Posterior vena cava (tissue), 2 donors: ENCODE measurements at regions not wholly inside any gene's neighbourhood (a gene's known extent, or its start where the extent isn't known, plus 50 kb on each side); places are given as distances from the start of the nearest gene placed in this dataset.

Source experiments
- DNase-seq: peaks from one replicate; pipeline ENCODE4 v3.0.0-alpha.2; 2020; ENCODE audit warnings: low spot score
- intact Hi-C, 2 donors: fragments of 100-400 bp; cut with DNase I; formaldehyde crosslinking; loops; one replicate each; pipeline versions ENCODE4 v1.14.1 to v1.14.2; 2022 to 2023
- donor health status: DM: yes; HTN: yes; CAD: no.
- donor health status: DM: yes; HTN: yes; CAD: no.

DNA sequence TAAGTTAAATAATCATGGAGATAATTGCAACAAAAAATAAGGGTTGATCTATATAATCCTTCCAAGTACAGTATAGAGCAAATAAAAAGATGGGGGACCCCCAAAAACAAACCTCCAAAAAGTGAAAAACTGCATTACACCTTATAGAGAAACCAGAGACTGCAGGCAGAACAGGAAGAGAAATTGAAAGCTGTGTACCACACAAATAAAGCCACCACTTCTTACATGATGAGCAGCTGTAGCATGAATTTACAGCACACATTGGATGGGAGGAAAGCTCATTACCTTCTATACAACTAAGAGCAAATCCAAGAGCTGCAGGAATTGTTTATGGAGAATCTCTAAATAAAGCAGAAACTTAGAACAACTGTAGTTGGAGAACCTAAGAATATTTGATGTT, 152.4 kb upstream of the PDE5A start:
- intact Hi-C loops = no loop called here
- DNase-seq = no peak

DNA sequence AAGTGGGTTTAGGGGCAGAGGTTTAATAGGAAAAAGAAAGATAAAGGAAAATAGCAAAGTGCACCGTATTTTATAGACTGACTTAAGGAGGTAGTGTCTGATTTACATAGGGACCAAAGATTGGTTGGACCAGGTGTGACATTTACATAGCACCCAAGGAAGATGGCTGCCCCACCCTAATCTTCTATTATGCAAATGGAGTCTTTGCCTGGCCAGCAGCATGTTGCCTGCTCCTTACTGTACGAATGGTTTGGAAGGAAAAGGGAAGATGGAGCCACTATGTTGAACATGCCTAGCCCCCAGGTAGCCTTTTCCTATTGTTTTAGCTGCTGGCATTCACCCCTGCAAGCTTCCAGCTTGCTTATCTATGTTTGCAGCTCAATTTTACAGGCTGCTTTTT, 146.2 kb upstream of the PDE5A start:
- DNase-seq = no peak
- intact Hi-C loops = no loop called here

DNA sequence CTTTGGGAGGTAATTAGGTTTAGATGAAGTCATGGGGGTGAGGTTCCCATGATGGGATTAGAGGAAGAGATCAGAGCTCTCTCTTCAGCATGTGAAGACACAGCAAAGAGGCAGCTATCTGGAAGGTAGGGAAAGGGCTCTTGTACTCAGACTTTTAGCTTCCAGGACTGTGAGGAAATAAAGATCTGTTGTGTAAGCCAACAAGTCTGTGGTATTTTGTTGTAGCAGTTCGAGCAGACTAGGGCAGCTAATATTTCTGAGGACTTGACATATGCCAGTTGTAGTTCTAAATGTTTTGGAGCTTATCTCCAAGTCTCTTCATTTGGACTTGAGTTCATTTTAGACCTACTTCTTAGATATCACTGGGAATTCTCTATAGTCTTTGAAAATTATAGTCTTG, 137.3 kb upstream of the PDE5A start:
- intact Hi-C loops = no loop called here
- DNase-seq = no peak

DNA sequence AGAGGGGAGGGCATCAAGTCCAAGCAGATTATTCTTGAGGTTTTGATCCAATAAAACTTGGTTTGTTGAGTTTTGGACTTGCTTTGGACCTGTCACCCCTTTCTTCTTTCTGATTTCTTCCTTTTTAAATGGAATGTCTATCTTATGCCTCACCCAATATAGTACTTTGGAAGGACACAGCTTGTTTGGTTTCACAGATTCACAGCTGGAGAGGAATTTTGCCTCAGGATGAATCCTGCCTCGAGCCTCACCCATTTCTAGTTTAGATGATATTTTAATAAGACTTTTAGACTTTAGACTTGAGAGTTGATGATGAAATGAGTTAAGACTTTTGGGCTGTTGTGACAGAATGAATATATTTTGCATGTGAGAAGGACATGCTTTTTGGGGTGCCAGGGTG, 136.9 kb upstream of the PDE5A start:
- intact Hi-C loops = no loop called here
- no peak for DNase-seq

GRCh38 chr4:119763386-119763785, 134.8 kb upstream of the PDE5A start:
- no peak for DNase-seq
- intact Hi-C loops = no loop called here

DNA sequence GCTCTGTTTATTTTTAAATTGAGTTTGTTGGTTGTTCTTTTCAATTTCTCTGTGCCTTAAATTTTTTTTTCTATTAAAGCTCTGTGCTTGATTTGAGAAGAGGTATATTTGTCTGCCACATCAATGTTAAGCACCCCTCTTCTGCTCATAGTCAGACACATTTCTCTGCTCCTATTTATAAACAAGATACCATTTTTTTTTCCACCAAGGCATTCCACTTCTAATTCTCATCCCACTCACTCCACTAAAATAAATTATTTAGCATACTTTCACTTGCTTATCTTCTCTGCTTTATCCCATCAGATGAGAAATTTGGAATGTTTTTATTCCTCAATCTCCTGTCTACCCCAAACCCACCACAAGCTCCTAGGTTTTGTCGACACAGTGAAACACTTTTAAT, 127.0 kb upstream of the PDE5A start:
- no peak for DNase-seq
- intact Hi-C loops = no loop called here

- intact Hi-C loops = no loop called here
- DNase-seq = no peak
These were observed 124.3 kb upstream of the PDE5A start for GRCh38 chr4:119752936-119753335.

GRCh38 chr4:119750771-119751170, 122.2 kb upstream of the PDE5A start:
- no peak for DNase-seq
- intact Hi-C loops = no loop called here

DNA sequence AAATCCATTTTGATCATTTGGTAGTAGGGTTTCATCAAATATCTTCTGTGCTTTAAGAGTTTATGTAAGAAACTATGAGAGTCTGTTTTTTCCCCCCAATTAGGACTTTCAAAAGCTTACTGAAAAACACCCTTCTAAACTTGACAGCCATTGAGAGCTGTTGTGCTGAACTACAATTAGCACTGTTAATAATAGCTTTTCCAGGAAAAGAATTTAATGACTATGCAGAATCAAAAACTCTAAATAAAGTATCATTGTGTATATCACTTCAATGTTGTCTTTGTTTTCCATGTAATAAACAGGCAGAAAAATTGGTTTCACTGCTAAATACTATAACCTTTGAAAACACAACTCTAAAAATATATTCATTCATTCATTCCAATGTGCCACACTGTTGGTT, 121.4 kb upstream of the PDE5A start:
- no peak for DNase-seq
- intact Hi-C loops = no loop called here

- no peak for DNase-seq
- intact Hi-C loops = loop anchor here in 1 of 2 donors (5.0 kb wide), 1 partner anchor 1023 kb away; no protein-coding TSS in a partner anchor
These were observed 120.2 kb upstream of the PDE5A start for GRCh38 chr4:119748853-119749252.

DNA sequence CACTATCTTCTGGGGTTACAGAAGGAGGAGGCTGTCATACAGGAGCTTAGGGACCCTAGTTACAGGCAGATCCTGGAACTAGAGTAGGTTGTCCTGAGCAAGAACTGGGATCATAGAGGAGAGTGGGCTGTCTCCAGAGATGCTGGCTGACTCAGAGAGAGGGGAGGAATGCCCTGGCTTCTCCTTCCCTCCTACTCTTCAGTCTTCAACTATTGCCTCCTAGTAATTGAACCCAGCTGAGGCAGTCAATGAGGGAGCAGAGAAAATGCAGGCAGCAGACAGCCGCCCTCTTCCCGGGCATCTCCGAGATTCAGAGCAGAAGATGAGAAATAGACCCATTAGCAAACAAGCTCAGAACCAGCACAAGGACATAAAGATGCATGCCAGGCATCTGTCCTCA, 118.3 kb upstream of the PDE5A start:
- intact Hi-C loops = loop anchor here in 1 of 2 donors (5.0 kb wide), 1 partner anchor 1025 kb away; no protein-coding TSS in a partner anchor
- DNase-seq = no peak

- DNase-seq = no peak
- intact Hi-C loops = loop anchor here in 1 of 2 donors (5.0 kb wide), 1 partner anchor 1027 kb away; no protein-coding TSS in a partner anchor
These were observed 116.7 kb upstream of the PDE5A start for GRCh38 chr4:119745351-119745750.

GRCh38 chr4:119744580-119744979, 116.0 kb upstream of the PDE5A start:
- intact Hi-C loops = no loop called here
- DNase-seq = no peak

GRCh38 chr4:119743644-119744043, 115.0 kb upstream of the PDE5A start:
- intact Hi-C loops = no loop called here
- DNase-seq = no peak

- intact Hi-C loops = no loop called here
- DNase-seq = no peak
These were observed 111.2 kb upstream of the PDE5A start for GRCh38 chr4:119739796-119740195.

DNA sequence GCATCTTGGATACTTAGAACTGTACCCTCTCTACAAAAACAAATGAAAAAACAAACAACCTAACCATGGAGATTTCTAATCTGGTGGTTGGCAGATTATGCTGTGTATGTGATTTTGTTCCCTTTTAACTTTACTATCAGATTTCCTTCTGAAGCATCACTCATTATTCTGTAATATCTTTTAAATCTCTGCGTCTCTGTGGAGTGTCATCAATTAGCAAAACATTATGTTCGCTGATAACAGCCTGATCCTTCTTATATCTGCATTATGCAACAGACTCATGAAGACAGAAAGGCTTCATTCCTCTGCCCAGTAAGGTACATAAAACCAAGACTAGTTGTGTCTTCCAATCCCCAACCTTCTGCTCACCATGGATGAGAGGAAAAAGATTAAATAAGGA, 110.3 kb upstream of the PDE5A start:
- intact Hi-C loops = no loop called here
- no peak for DNase-seq

- intact Hi-C loops = no loop called here
- DNase-seq = no peak
These were observed 108.0 kb upstream of the PDE5A start for GRCh38 chr4:119736559-119736958.

DNA sequence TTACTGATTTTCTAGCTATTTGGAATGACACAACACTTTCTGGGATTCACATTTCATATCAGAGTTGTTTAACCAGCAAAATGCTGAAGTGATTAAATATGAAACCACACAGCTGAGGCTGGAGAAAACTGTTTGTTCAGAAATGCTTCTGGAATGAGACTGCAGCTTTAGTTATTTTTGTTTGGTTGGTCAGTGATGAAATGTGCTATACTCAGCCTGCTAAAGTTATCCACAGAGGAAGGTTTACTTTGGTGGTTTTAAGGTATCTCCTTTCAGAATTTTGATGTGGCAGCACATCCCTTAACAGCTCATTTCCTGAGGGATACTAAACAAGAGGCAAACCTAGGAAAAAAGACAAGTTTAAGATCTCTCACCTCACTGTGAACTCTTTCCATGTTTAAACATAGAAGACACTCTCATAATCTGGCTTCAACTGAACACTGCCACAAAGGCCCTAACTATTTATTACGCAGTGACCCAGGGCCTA, 106.6 kb upstream of the PDE5A start:
- intact Hi-C loops = no loop called here
- no peak for DNase-seq

GRCh38 chr4:119733431-119733830, 104.8 kb upstream of the PDE5A start:
- intact Hi-C loops = no loop called here
- no peak for DNase-seq

DNA sequence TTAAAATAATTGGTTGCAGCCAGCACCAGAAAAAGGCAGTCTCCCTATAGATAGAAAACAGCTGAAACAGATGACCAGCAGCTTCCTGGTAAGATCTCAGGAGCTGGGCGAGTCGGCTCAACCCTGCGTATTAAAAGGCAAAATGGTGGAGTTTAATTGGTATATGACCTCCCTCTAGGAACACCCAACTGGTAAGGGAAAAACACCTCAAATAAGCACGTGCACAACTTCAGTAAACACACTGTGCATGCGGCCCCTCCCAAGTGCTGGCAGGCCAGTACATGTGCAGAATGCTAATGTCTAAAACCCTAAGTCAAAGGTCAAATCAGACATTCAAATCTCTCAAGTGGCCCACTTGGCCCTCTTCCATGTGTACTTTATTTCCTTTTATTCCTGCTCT, 103.2 kb upstream of the PDE5A start:
- DNase-seq = no peak
- intact Hi-C loops = no loop called here

DNA sequence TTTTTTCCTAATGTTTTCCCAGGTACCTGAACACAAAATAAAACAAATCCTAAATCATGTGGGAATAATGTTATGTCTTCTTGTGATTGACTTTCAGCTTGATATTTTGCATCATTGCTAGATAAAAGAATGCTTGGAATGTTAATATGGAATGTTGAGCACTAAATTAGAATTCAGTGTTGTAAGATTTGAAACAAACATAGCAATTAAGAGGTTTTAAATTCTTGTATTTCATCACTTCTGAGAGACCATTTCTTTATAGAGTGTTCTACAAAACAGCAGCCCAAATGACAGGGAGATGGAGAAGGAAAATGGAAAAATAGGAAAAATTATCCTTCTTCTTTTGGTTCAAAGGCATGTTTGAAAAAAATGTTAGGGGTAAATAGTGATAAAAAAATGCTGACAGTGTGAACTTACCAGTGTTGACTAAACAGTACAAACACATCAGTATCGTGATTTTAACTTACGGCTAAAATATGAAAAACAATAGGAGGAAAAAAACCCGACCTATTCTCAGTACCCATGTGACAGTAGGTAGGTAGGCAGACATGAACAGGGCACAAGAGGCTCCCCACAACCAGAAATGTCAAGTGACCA, 102.6 kb upstream of the PDE5A start:
- intact Hi-C loops = no loop called here
- DNase-seq = no peak

- intact Hi-C loops = no loop called here
- DNase-seq = no peak
These were observed 102.0 kb upstream of the PDE5A start for GRCh38 chr4:119730671-119730950.
